HEK293 (cell line): ENCODE measurements at regions not wholly inside any gene's neighbourhood (a gene's known extent, or its start where the extent isn't known, plus 50 kb on each side); places are given as distances from the start of the nearest gene placed in this dataset.

Experiments
- CTCF ChIP-seq: fragments of 450-650 bp; formaldehyde crosslinking; IDR thresholded peaks from 2 replicates; pipeline ENCODE4 v1.5.1; 2016; ENCODE audit warnings: missing biosample characterization, missing genetic modification characterization
- REST ChIP-seq: fragments of 450-650 bp; formaldehyde crosslinking; IDR thresholded peaks from 2 replicates; pipeline ENCODE4 v1.5.1; 2016; ENCODE audit warnings: missing biosample characterization, missing genetic modification characterization
- ZNF416 ChIP-seq: fragments of 450-650 bp; formaldehyde crosslinking; IDR thresholded peaks from 2 replicates; pipeline ENCODE4 v1.5.1; 2016; ENCODE audit warnings: missing biosample characterization, missing genetic modification characterization
- ZNF791 ChIP-seq: fragments of 450-650 bp; formaldehyde crosslinking; IDR thresholded peaks from 2 replicates; pipeline ENCODE4 v1.5.1; 2016; ENCODE audit warnings: missing biosample characterization, missing genetic modification characterization
- ZNF837 ChIP-seq: fragments of 450-650 bp; formaldehyde crosslinking; IDR thresholded peaks from 2 replicates; pipeline ENCODE4 v1.5.1; 2016; ENCODE audit warnings: missing biosample characterization, missing genetic modification characterization

- TF ChIP-seq ZNF416 (tag by site-specific recombination): no peak
- no peak for TF ChIP-seq ZNF837 (tag by site-specific recombination)
- TF ChIP-seq CTCF (tag by site-specific recombination): no peak
- TF ChIP-seq REST (tag by site-specific recombination): no peak
- TF ChIP-seq ZNF791 (tag by site-specific recombination): no peak
Measured at GRCh38 chr3:6165951-6166350, 695.0 kb upstream of the GRM7 start.
